Kidney (tissue), 13 donors: ENCODE measurements at regions not wholly inside any gene's neighbourhood (a gene's known extent, or its start where the extent isn't known, plus 50 kb on each side); places are given as distances from the start of the nearest gene placed in this dataset.

ENCODE experiments used
- DNase-seq, 5 donors: peaks; one replicate each; pipeline ENCODE4 v3.0.0-alpha.2; 2013 to 2020
- FAIRE-seq: peaks from 2 replicates; lab custom pipeline; 2012; peaks lifted over from hg19 to GRCh38; lab: Jason Lieb, UNC
- H3K27ac ChIP-seq, 2 donors: one replicate each; pipeline ENCODE4 v1.7.0; 2013; ENCODE audit warnings: low read depth in 2 of 2, low read length in 2 of 2, inconsistent platforms in 1 of 2
- H3K27me3 ChIP-seq: one replicate; pipeline ENCODE4 v1.7.1; 2013; ENCODE audit warnings: low read length, inconsistent platforms; ENCODE audit not compliant: control insufficient read depth, insufficient read depth
- H3K36me3 ChIP-seq, 3 donors: one replicate each; pipeline versions ENCODE4 v1.7.0 to v1.7.1; 2013; ENCODE audit warnings: low read length in 3 of 3, control low read depth in 1 of 3, inconsistent platforms in 1 of 3; ENCODE audit not compliant: insufficient read depth in 3 of 3, control insufficient read depth in 2 of 3
- H3K4me1 ChIP-seq, 3 donors: one replicate each; pipeline versions ENCODE4 v1.7.0 to v1.7.1; 2013; ENCODE audit warnings: low read length in 3 of 3, inconsistent platforms in 1 of 3, low read depth in 1 of 3; ENCODE audit not compliant: control insufficient read depth in 2 of 3, insufficient read depth in 2 of 3
- H3K4me3 ChIP-seq, 3 donors: one replicate each; pipeline versions ENCODE4 v1.7.0 to v1.8.1; 2013; ENCODE audit warnings: low read length in 3 of 3, control low read depth in 1 of 3, inconsistent platforms in 1 of 3
- H3K9ac ChIP-seq, 3 donors: one replicate each; pipeline versions ENCODE4 v1.7.0 to v1.7.1; 2013; ENCODE audit warnings: low read length in 3 of 3, control low read depth in 1 of 3, inconsistent platforms in 1 of 3
- H3K9me3 ChIP-seq, 3 donors: one replicate each; pipeline versions ENCODE4 v1.7.0 to v1.7.1; 2013; ENCODE audit warnings: low read length in 3 of 3, control low read depth in 1 of 3, inconsistent platforms in 1 of 3; ENCODE audit not compliant: control insufficient read depth in 2 of 3, insufficient read depth in 1 of 3
- intact Hi-C: fragments of 100-400 bp; cut with DNase I; formaldehyde crosslinking; loops from one replicate; pipeline ENCODE4 v1.11.1; 2022
- TF ChIP-seq, protein P1 (sequence below): IDR thresholded peaks from 3 replicates; pipeline ENCODE4 v1.5.1; 2012; ENCODE audit warnings: mild to moderate bottlenecking, moderate library complexity, borderline replicate concordance; ENCODE audit not compliant: insufficient read depth; ENCODE audit errors: extremely low read depth
- donor health status: control.
- donor health status: control.
- donor health status: control.
- donor health status: control.
- donor health status: control.
- donor health status: DM: yes; HTN: yes; CAD: no.
- donor health status: Normal renal cell carcinoma (clear cell type).

DNA sequence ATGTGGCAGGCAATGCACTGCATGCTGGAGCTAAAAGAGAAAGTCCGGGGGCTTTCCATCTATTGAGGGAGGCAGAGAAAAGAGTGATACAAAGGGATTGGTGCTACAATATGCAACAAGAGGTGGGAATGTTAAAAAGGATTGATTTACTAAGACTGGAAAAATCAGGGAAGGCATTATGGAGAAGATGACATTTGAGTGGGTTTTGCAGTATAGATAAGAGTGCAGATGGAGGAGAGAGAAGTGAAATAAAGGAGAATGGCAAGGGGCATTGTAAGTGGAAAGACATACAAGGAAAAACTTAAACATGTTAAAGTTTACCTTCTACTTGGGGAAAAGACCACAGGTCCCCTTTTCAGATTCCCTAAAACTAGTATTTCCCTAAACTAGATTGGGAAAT, 399.4 kb downstream of the KCNRG start:
- Histone ChIP-seq H3K36me3 (no peaks in the 10 kb centered on the region), H3K27me3 (no peaks in the 10 kb centered on the region), H3K4me3 (no peak overlapping the region), H3K9me3 (no peaks in the 10 kb centered on the region), H3K27ac (no peak overlapping the region), H3K9ac (no peak overlapping the region), H3K4me1 (peaks cover 0 to 2% (median 0%) of the 10 kb centered on the region in 3 donors)
- no peak for DNase-seq
- TF ChIP-seq, protein P1, sequence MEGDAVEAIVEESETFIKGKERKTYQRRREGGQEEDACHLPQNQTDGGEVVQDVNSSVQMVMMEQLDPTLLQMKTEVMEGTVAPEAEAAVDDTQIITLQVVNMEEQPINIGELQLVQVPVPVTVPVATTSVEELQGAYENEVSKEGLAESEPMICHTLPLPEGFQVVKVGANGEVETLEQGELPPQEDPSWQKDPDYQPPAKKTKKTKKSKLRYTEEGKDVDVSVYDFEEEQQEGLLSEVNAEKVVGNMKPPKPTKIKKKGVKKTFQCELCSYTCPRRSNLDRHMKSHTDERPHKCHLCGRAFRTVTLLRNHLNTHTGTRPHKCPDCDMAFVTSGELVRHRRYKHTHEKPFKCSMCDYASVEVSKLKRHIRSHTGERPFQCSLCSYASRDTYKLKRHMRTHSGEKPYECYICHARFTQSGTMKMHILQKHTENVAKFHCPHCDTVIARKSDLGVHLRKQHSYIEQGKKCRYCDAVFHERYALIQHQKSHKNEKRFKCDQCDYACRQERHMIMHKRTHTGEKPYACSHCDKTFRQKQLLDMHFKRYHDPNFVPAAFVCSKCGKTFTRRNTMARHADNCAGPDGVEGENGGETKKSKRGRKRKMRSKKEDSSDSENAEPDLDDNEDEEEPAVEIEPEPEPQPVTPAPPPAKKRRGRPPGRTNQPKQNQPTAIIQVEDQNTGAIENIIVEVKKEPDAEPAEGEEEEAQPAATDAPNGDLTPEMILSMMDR: no peak
- FAIRE-seq: no peak
- intact Hi-C loops: no loop called here

GRCh38 chr13:50415428-50415827, 400.2 kb downstream of the KCNRG start:
- FAIRE-seq (no peak), DNase-seq (no peak)
- TF ChIP-seq, protein P1: no peak
- Histone ChIP-seq H3K9ac (no peak overlapping the region), H3K36me3 (no peaks in the 10 kb centered on the region), H3K9me3 (no peaks in the 10 kb centered on the region), H3K27me3 (no peaks in the 10 kb centered on the region), H3K27ac (no peak overlapping the region), H3K4me3 (no peak overlapping the region), H3K4me1 (peaks cover 0 to 4% (median 0%) of the 10 kb centered on the region in 3 donors)
- intact Hi-C loops: no loop called here

- no peaks in the 10 kb centered on the region for H3K36me3 ChIP-seq
- no peaks in the 10 kb centered on the region for H3K9me3 ChIP-seq
- H3K27ac ChIP-seq: no peak overlapping the region
- DNase-seq: no peak
- no peaks in the 10 kb centered on the region for H3K27me3 ChIP-seq
- no peak overlapping the region for H3K9ac ChIP-seq
- H3K4me1 ChIP-seq: peaks cover 0 to 11% (median 9%) of the 10 kb centered on the region in 3 donors
- FAIRE-seq: no peak
- TF ChIP-seq, protein P1: no peak
- H3K4me3 ChIP-seq: no peak overlapping the region
- intact Hi-C loops: no loop called here
These were observed 402.4 kb downstream of the KCNRG start for GRCh38 chr13:50417597-50417996.

GRCh38 chr13:50419331-50419865, 404.2 kb downstream of the KCNRG start:
- Histone ChIP-seq H3K36me3 (no peaks in the 10 kb centered on the region), H3K9me3 (no peaks in the 10 kb centered on the region), H3K4me1 (peaks cover 0 to 11% (median 9%) of the 10 kb centered on the region in 3 donors), H3K27ac (no peak overlapping the region), H3K4me3 (no peak overlapping the region), H3K9ac (no peak overlapping the region), H3K27me3 (no peaks in the 10 kb centered on the region)
- TF ChIP-seq, protein P1: no peak
- intact Hi-C loops: no loop called here
- FAIRE-seq (no peak), DNase-seq (no peak)
